Heart right ventricle (tissue), 16 donors: ENCODE measurements at regions not wholly inside any gene's neighbourhood (a gene's known extent, or its start where the extent isn't known, plus 50 kb on each side); places are given as distances from the start of the nearest gene placed in this dataset.

Experiments used
- ATAC-seq, 8 donors: fragments of 200-7000 bp; cut with Tn5 transposase; one replicate each; pipeline ENCODE4 v1.9.1; 2020; ENCODE audit warnings: mild to moderate bottlenecking in 8 of 8, moderate library complexity in 8 of 8, moderate number of reproducible peaks in 1 of 8
- DNase-seq, 2 donors: peaks; one replicate each; pipeline ENCODE4 v3.0.0-alpha.2; 2020
- H3K27ac ChIP-seq, 10 donors: fragments of 200-600 bp; sonication (generic) in 2 of 10; one replicate each; pipeline versions ENCODE4 v1.5.0 to v1.8.0; 2020 to 2022; ENCODE audit warnings: mild to moderate bottlenecking in 3 of 10
- H3K27me3 ChIP-seq, 7 donors: fragments of 200-600 bp; one replicate each; pipeline ENCODE4 v1.8.0; 2021 to 2022; ENCODE audit warnings: mild to moderate bottlenecking in 2 of 7
- H3K36me3 ChIP-seq, 9 donors: fragments of 200-600 bp; sonication (generic) in 1 of 9; one replicate each; pipeline versions ENCODE4 v1.5.0 to v1.8.0; 2020 to 2022; ENCODE audit warnings: mild to moderate bottlenecking in 2 of 9
- H3K4me1 ChIP-seq, 9 donors: fragments of 200-600 bp; sonication (generic) in 1 of 9; one replicate each; pipeline versions ENCODE4 v1.5.0 to v1.8.0; 2020 to 2022; ENCODE audit warnings: mild to moderate bottlenecking in 4 of 9
- H3K4me3 ChIP-seq, 10 donors: fragments of 200-600 bp; sonication (generic) in 2 of 10; one replicate each; pipeline versions ENCODE4 v1.5.0 to v1.8.0; 2020 to 2022; ENCODE audit warnings: mild to moderate bottlenecking in 7 of 10, moderate library complexity in 2 of 10
- H3K9me3 ChIP-seq, 11 donors: fragments of 200-600 bp in 10 of 11; sonication (generic) in 2 of 11; one replicate each; pipeline versions ENCODE4 v1.5.0 to v1.8.0; 2013 to 2022; ENCODE audit warnings: mild to moderate bottlenecking in 2 of 11, control low read depth in 1 of 11, moderate library complexity in 1 of 11
- CTCF ChIP-seq, 9 donors: fragments of 200-600 bp; sonication (generic) in 2 of 9; IDR thresholded peaks; one replicate each; pipeline versions ENCODE4 v1.5.0 to v1.8.0; 2021 to 2022; ENCODE audit warnings: antibody characterized with exemption in 9 of 9, mild to moderate bottlenecking in 5 of 9, moderate library complexity in 1 of 9
- WGBS, 2 donors: extraction: QIAGEN DNeasy Blood & Tissue Kit; methylation state at CpG; one replicate each; pipeline ENCODE4 v1.1.7; 2013; ENCODE audit warnings: inconsistent platforms in 1 of 2; 5-methylcytosine and 5-hydroxymethylcytosine counted together
- intact Hi-C, 10 donors: fragments of 100-400 bp; cut with DNase I; formaldehyde crosslinking; loops; one replicate each; pipeline versions ENCODE4 v1.11.1 to v1.14.2; 2022
- donor health status: Arrhythmogenic right ventricular cardiomyopathy.
- donor health status: ischemic (EF 13 %, LVEDD 7.1; RV severe dilation, severe dysfunction).
- donor health status: healthy with polysubstance abuse.
- donor health status: DM: no; HTN: yes; CAD: no.
- donor health status: DM: no; HTN: no; CAD: no.
- donor health status: ischemic (EF 25% LVEDD 6.9; RV normal size, moderate dysfunction).
- donor health status: ischemic (EF 25% LVEDD 5.7; RV mildly dilated, moderate dysfunction).
- donor health status: healthy.
- donor health status: DM: yes; HTN: yes; CAD: no.
- donor health status: Ischemic cardiomyopathy.
- donor health status: ischemic (EF 35%, LVEDD 5.7; RV mildly dilated, moderate dysfunction).
- donor health status: nonischemic (EF 11% LVEDD 7.7; RV severe dilation, severe dysfunction).
- donor health status: DM: yes; HTN: yes; CAD: no.
- donor health status: PGD.
- donor health status: ischemic (EF 29% LVEDD 5.4; RV normal size, mild dysfunction).
- donor health status: nonischemic (EF 23%, LVEDD 6.1; RV moderate dilation, normal function).

GRCh38 chr12:126627596-126627995, 1562.4 kb downstream of the AACS start:
- no peak overlapping the region for H3K27ac ChIP-seq
- 52 to 59% methylated on average over 4 of the region's 4 CpGs for WGBS, 2 donors
- intact Hi-C loops, result no loop called here
- ATAC-seq (no peak), DNase-seq (no peak)
- H3K4me1 ChIP-seq, result no peaks in the 10 kb centered on the region
- TF ChIP-seq CTCF (IDR thresholded peaks at IDR 0.05), result no peak
- no peak overlapping the region for H3K4me3 ChIP-seq
- peaks cover 0 to 4% (median 0%) of the 10 kb centered on the region in 7 donors for H3K27me3 ChIP-seq
- H3K36me3 ChIP-seq, result no peaks in the 10 kb centered on the region
- H3K9me3 ChIP-seq, result peaks cover 0 to 7% (median 0%) of the 10 kb centered on the region in 11 donors

- H3K9me3 ChIP-seq, result peaks cover 0 to 31% (median 0%) of the 10 kb centered on the region in 11 donors
- no peaks in the 10 kb centered on the region for H3K4me1 ChIP-seq
- intact Hi-C loops, result no loop called here
- no peaks in the 10 kb centered on the region for H3K36me3 ChIP-seq
- WGBS, 2 donors, result 69 to 74% methylated on average over 4 of the region's 4 CpGs
- DNase-seq (no peak), ATAC-seq (no peak)
- no peak overlapping the region for H3K27ac ChIP-seq
- no peak overlapping the region for H3K4me3 ChIP-seq
- TF ChIP-seq CTCF (IDR thresholded peaks at IDR 0.05), result no peak
- H3K27me3 ChIP-seq, result no peaks in the 10 kb centered on the region
Observed at GRCh38 chr12:126636821-126637220, 1571.6 kb downstream of the AACS start.

- intact Hi-C loops, result no loop called here
- TF ChIP-seq CTCF (IDR thresholded peaks at IDR 0.05), result no peak
- ATAC-seq (no peak), DNase-seq (no peak)
- no peaks in the 10 kb centered on the region for H3K36me3 ChIP-seq
- no peaks in the 10 kb centered on the region for H3K4me1 ChIP-seq
- 34 to 35% methylated on average over 2 of the region's 2 CpGs for whole genome bisulfite sequencing, 2 donors
- peaks cover 0 to 4% (median 0%) of the 10 kb centered on the region in 7 donors for H3K27me3 ChIP-seq
- H3K9me3 ChIP-seq, result peaks cover 0 to 24% (median 0%) of the 10 kb centered on the region in 11 donors
- H3K27ac ChIP-seq, result no peak overlapping the region
- H3K4me3 ChIP-seq, result no peak overlapping the region
Observed at GRCh38 chr12:126644236-126645020, 1579.2 kb downstream of the AACS start.

- 55 to 62% methylated on average over 5 of the region's 5 CpGs for WGBS, 2 donors
- DNase-seq, result no peak
- no peak for ATAC-seq
- Histone ChIP-seq H3K4me3 (no peak overlapping the region), H3K4me1 (no peaks in the 10 kb centered on the region), H3K36me3 (no peaks in the 10 kb centered on the region), H3K27ac (no peak overlapping the region), H3K27me3 (peaks cover 0 to 4% (median 0%) of the 10 kb centered on the region in 7 donors), H3K9me3 (no peaks in the 10 kb centered on the region)
- no peak for TF ChIP-seq CTCF (IDR thresholded peaks at IDR 0.05)
- intact Hi-C loops, result no loop called here
Observed at GRCh38 chr12:126648074-126648473, 1582.8 kb downstream of the AACS start.
